ENCODE measurements at regions not wholly inside any gene's neighbourhood (a gene's known extent, or its start where the extent isn't known, plus 50 kb on each side); places are given as distances from the start of the nearest gene placed in this dataset.

GRCh38 chr14:81974543-81974942, 440.9 kb upstream of the SEL1L start:
- TF ChIP-seq CTCF (IDR thresholded peaks at IDR 0.05) (no peak), POLR2A (IDR thresholded peaks at IDR 0.05) (no peak)
